ENCODE measurements at regions not wholly inside any gene's neighbourhood (a gene's known extent, or its start where the extent isn't known, plus 50 kb on each side); places are given as distances from the start of the nearest gene placed in this dataset.
A peak's percentile ranks its signal among the peaks of the same experiment; 100 is the strongest.

DNA sequence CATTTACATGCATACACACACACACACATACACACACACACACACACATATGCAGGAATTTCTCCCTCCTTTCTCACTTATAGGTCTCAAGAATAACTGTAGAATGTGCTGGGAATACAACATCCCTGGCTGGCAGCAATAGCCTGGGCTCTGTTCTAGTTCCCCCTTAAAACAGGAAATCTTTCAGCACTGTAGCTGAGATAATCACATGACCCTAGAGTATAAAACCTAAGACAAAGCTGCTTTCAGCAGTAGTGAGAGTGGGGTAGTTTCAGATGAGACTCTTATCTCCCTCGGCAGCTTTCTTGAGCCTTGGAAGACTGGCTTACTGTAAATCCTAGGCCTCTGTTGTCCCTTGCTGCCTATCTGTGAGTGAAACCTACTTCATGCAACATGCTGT lies 137.4 kb upstream of the AKR1E2 start:
- DNase-seq (ENCODE audit: low spot score), result no peak

GRCh38 chr10:4688168-4688567 lies 137.8 kb upstream of the AKR1E2 start:
- DNase-seq (ENCODE audit: low spot score), result no peak

DNA sequence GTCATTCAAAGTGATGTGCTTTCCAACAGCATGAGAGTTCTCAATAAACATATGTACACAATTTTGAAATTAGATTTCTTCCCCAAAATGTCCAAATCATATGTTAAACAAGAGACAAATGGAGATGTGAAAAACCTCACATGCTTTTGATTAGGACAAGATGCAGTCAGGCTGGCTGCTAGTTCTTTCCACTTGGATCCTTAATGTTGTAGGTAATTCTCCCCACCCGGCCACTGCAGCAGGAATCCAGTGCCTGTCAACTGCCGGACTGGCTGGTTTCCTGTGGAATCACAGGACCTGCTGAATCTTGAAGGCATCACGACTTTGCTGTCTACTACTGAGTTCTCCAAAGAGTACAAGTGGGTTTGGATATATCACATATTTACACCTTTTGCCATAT lies 138.6 kb upstream of the AKR1E2 start:
- DNase-seq (ENCODE audit: low spot score), result no peak

DNA sequence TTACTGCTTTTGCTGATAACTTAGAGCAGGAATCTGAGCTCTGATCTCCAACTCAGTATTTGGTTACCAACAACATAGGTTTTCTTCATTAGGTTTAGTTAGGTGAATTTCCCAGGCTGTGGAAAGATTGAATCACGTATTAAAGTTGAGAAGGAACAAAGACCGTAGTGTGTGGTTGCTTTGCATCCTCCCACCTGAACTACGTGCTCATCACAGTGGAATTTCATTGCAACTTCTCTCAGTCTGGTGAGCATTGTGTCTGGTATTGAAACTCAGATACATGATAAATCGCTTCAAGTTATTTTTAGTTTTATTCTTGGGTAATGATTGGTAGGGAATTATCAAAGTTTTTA lies 139.4 kb upstream of the AKR1E2 start:
- peak; percentile 23 for DNase-seq (ENCODE audit: low spot score)

DNA sequence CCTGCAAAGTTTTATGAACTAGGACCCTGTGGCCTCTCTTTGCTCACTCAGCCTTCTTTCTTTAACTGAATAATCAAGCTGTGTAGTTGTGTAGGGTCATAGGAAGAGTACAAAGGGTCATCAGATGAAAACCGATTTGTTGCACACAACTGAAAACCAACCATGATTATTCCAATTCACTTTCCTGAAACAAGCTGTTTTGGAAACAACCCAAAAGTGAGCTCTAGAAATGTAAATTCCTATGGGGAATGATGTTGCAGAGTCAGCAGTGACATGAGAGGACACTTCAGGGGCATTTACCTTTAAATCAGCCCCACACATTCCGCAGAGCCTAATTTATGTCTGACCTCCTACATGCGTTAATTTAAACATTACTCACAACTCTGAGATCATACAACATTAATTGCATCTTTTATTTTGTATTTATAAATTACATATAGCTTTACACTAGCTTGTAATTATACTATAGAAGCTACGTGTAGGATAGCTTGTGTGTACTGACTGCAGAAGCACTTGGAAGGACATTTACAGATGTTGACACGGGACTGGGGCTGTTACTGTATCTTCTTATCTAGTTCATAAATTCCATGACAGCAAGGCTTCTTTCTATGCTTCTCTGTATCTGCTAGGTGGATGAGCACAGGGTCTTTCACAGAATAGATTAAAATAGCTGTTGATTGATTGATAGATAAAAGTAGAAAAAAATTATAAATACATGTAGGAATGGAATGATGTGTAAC lies 139.9 kb upstream of the AKR1E2 start:
- no peak for DNase-seq (ENCODE audit: low spot score)

- DNase-seq (ENCODE audit: low spot score), result no peak
Measured at GRCh38 chr10:4685491-4685890, 140.5 kb upstream of the AKR1E2 start.

- DNase-seq (ENCODE audit: low spot score), result no peak
Measured at GRCh38 chr10:4684434-4684833, 141.6 kb upstream of the AKR1E2 start.

GRCh38 chr10:4683838-4684237 lies 142.2 kb upstream of the AKR1E2 start:
- DNase-seq (ENCODE audit: low spot score), result no peak

GRCh38 chr10:4683137-4683536 lies 142.9 kb upstream of the AKR1E2 start:
- no peak for DNase-seq (ENCODE audit: low spot score)

DNA sequence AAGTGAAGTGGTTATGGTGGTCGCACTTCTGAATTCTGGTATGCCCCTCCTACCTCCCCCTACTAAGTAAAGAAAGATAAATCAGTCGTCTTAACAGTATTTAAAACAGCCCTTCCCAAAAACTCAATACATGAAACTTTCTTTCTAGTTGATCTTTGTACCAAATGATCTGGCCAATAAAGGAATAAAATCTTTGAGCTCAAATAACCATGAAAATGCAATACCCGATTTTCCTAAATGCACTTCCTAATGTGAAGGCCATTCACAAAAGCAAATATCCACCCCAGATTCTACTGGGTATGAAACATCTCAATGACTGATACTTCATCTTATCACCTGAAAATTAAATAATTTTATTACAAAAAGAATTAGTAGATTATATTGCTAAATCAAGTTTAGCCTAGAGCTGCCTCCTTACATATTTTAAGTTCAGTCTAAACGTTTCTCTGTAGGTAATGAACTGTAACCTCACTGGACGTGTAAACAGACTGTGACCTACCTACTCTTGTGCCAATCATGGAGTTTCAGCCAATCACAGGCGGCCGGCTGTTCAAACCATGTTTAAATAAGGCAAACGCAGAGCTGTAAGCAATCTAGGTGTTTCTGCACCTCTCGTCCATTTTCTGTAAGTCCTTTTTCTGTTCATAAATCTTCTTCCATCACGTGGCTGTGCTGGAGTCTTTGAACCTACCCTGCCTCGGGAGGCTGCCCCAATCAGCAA lies 146.9 kb upstream of the AKR1E2 start:
- DNase-seq (ENCODE audit: low spot score), result no peak

DNA sequence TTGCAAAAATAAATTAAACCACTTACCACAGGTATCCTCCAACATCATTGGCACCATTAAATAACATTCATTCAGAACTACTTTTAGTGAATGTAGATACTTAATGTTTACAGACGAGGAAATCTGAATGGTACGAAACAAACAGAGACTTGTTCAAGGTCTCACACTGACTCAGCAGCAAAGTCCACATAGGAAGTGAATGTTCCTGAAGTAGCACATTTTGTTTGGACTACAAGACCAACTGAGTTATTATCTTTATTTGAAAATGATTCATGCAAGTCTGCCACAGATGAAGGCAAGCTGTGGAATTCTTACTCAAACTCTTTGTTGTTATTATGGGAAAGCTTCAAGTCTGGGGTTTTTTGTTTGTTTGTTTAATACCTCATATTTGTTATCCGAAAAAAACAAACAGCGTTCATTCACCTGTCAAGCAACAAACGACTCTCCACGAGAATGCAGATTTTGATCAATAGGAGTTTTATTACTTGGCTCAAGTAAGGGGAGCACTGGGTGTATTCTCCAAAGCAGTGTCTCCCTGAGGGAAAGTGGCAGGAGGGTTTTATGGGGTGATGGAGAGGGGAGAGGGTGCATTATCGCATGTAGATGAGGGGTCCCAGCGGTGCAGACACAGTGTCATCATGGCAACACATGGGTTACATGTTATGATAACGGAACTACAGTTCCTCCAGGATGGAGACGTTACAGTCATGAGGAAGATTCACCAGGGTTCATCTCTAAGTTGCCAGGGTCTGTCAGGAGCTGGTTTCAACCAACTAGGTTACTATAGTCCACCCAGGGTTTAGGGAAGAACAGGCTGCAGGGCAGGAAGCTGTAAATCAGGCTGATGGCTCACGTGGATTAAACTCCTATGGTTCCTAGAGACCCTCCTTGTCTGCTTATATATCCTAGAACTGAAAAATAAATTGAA lies 147.7 kb upstream of the AKR1E2 start:
- DNase-seq (ENCODE audit: low spot score), result no peak

GRCh38 chr10:4677296-4678021 lies 148.5 kb upstream of the AKR1E2 start:
- no peak for DNase-seq (ENCODE audit: low spot score)

- DNase-seq (ENCODE audit: low spot score), result no peak
Measured at GRCh38 chr10:4676566-4676965, 149.4 kb upstream of the AKR1E2 start.

DNA sequence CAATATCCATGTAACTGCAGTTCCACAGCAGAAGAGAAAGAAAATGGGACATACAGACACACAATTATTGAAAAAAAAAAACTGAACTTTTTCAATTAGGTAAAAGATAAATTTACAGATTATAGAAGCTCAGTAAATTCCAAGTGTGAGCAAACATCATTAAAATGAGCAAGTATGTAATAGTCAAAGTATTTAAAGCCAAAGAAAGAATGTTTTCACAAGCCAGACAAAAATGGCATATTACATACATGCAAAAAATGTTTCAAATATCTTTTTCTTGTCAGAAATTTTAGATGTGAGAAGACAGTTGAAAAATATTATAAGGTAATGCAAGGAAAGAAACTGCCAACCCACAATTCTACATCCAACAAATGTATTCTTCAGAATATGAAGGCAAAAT lies 150.2 kb upstream of the AKR1E2 start:
- no peak for DNase-seq (ENCODE audit: low spot score)

DNA sequence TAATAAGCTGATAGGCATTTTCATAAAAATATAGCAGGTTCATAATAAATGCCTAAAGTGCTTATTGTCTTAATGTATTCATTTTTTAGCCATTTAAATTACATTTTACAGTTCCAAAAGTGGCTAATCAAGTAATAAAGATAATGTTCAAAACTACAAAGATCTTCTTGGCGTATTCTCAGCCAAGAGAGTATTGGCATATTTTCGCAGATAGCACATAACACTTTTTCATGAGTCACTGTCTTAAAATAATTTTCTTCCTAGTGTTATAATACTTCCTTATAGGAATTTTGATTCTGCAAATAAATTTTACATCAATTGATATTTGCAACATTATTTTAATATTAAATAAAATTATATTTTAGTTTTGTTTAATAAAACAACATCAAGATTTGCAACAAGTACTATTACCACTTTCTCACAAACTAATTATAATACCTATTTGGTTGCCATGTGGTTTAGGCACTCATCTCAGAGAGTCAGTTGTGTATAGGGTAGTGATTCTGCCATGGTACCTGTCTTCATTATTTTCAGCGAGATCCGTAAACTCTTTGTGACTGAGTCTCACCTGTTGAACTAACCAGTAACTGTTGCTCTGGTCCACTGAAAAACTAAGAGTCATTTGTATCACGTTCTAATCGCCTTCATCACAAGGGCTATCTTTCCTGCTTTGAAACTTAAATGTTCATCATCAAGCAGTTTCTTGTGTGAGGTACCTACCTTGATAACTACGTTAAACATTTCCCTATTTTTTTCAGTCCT lies 152.5 kb upstream of the AKR1E2 start:
- no peak for DNase-seq (ENCODE audit: low spot score)

DNA sequence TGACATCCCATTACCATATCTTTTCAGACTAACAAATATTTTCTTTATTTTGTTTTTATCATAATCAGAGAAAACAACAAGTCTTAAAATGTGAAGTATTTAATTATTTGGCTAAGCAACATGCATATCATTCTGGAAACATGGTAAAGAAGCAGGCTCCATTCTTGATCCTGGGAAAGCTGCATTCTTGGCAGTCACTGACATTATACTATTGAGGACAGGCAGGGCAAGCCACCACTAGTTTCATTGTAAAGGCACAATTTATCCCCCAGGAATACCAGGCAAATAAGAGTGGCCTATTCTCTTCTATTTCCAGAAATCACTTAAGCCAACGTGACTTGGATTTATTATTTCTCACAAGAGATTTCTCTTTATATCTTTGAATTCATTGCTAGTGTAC lies 153.8 kb upstream of the AKR1E2 start:
- DNase-seq (ENCODE audit: low spot score), result no peak

DNA sequence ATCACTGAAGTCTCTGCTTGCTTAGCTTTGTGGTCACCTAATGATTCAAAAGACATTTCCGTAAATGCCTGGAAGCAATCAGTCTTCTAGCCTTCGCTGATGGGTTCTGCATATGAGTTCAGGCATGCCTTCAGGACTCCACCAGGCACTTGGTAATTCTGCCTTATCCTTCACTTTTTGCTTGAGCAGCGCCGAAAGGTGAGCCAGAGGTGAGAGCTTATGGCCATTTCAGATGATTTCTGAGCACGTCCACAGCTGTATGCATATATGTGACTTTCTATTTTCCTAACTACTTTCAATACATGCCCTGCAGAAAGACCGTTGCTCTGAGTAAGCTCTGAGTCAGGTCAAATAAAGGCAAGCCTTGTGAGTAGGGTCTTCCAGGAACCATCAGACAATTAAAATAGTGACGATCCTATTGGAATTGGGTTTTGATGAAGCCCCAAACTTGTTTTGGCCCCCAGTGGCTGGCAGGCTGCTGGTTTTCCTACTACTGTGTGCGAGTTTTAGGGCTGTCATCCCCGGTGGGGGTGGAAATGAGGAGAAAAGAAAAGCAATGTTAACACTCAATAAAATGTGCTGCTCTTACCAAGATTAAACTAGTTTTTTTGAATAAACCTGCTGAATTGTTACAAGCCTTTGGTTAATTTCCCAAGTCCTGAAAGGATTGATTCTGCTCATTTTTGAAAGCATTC lies 154.4 kb upstream of the AKR1E2 start:
- DNase-seq (ENCODE audit: low spot score), result no peak

GRCh38 chr10:4670737-4671136 lies 155.3 kb upstream of the AKR1E2 start:
- DNase-seq (ENCODE audit: low spot score), result no peak

DNA sequence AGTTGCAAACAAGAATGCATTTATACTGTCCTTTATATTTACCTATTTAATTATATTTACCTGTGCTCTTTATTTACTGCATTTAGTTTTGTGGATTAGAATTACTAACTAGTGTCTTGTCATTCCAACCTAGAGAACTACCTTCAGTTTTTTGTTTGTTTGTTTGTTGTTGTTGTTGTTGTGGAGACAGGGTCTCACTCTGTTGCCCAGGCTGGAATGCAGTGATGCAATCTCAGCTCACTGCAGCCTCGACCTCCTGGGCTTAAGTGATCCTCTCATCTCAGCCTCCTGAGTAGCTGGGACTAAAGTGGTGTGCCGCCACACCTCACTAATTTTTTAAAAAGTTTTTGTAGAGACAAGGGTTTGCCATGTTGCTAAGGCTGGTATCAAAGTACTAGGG lies 156.4 kb upstream of the AKR1E2 start:
- no peak for DNase-seq (ENCODE audit: low spot score)

- peak; percentile 84 for DNase-seq (ENCODE audit: low spot score)
Measured at GRCh38 chr10:4663162-4663992, 162.6 kb upstream of the AKR1E2 start.
